Transverse colon (tissue), 4 donors: ENCODE measurements at regions not wholly inside any gene's neighbourhood (a gene's known extent, or its start where the extent isn't known, plus 50 kb on each side); places are given as distances from the start of the nearest gene placed in this dataset.

Experiments
- EP300 ChIP-seq: sonication (generic); formaldehyde crosslinking; IDR thresholded peaks from one replicate; pipeline ENCODE4 v1.6.1; 2017; ENCODE audit warnings: antibody characterized with exemption, low read depth
- POLR2A ChIP-seq: fragments of 450-650 bp; IDR thresholded peaks from one replicate; pipeline ENCODE4 v1.6.1; 2016; ENCODE audit warnings: antibody characterized with exemption, mild to moderate bottlenecking, moderate library complexity
- POLR2AphosphoS5 ChIP-seq, 3 donors: sonication (generic); formaldehyde crosslinking; IDR thresholded peaks; one replicate each; pipeline ENCODE4 v1.6.1; 2016; ENCODE audit warnings: antibody characterized with exemption in 3 of 3
- TF ChIP-seq, protein P1 (sequence below), 5 experiments: fragments of 200-600 bp in 3 of 5; fragments of 450-650 bp in 2 of 5; sonication (generic) in 3 of 5; IDR thresholded peaks; 1 replicate in 2 of 5; 2 replicates in 3 of 5; pipeline ENCODE4 v1.5.1; 2016 to 2017; ENCODE audit warnings: antibody characterized with exemption in 5 of 5, inconsistent platforms in 3 of 5, mild to moderate bottlenecking in 2 of 5, moderate library complexity in 1 of 5

DNA sequence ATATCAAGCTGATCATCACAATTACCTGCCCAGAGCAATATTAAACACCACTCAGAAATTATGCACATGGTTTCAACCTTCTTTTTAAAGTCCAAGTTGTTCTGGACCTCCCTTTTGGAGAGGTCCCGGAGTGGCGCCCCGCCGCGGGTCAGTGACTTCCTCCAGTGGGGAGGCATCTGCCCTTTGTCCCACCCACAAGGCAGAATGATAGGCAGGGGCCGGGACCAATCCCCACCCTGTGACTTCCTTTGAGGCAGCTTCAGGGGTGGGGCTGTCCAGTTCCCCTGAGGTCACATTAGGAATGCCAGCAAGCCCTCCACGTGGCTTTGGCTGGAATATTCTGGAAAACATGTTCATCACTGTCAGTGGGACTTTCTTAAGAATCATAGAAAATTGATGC is 207.0 kb downstream of the ANKRD60 start:
- TF ChIP-seq POLR2AphosphoS5 (IDR thresholded peaks at IDR 0.05) (no peak), POLR2A (no peak), EP300 (no peak)
- TF ChIP-seq, protein P1, sequence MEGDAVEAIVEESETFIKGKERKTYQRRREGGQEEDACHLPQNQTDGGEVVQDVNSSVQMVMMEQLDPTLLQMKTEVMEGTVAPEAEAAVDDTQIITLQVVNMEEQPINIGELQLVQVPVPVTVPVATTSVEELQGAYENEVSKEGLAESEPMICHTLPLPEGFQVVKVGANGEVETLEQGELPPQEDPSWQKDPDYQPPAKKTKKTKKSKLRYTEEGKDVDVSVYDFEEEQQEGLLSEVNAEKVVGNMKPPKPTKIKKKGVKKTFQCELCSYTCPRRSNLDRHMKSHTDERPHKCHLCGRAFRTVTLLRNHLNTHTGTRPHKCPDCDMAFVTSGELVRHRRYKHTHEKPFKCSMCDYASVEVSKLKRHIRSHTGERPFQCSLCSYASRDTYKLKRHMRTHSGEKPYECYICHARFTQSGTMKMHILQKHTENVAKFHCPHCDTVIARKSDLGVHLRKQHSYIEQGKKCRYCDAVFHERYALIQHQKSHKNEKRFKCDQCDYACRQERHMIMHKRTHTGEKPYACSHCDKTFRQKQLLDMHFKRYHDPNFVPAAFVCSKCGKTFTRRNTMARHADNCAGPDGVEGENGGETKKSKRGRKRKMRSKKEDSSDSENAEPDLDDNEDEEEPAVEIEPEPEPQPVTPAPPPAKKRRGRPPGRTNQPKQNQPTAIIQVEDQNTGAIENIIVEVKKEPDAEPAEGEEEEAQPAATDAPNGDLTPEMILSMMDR (IDR thresholded peaks at IDR 0.05): no peak
